Astrocyte of the spinal cord (primary cell): ENCODE measurements at regions not wholly inside any gene's neighbourhood (a gene's known extent, or its start where the extent isn't known, plus 50 kb on each side); places are given as distances from the start of the nearest gene placed in this dataset.

Experiments
- DNase-seq: peaks from one replicate; pipeline ENCODE4 v3.0.0; 2011; ENCODE audit warnings: low read depth, low spot score
- H3K4me3 ChIP-seq: 2 replicates; pipeline ENCODE4 v1.5.1; 2011; ENCODE audit warnings: low read depth, mild to moderate bottlenecking, low read length, moderate library complexity
- in situ Hi-C: cut with HindIII; loops from 2 replicates; pipeline ENCODE4 v1.10.0; 2017; ENCODE audit warnings: low sequenced_read_pairs
- TF ChIP-seq, protein P1 (sequence below): IDR thresholded peaks from 2 replicates; pipeline ENCODE4 v1.5.1; 2012; ENCODE audit warnings: low read depth, mild to moderate bottlenecking, low read length, inconsistent platforms

DNA sequence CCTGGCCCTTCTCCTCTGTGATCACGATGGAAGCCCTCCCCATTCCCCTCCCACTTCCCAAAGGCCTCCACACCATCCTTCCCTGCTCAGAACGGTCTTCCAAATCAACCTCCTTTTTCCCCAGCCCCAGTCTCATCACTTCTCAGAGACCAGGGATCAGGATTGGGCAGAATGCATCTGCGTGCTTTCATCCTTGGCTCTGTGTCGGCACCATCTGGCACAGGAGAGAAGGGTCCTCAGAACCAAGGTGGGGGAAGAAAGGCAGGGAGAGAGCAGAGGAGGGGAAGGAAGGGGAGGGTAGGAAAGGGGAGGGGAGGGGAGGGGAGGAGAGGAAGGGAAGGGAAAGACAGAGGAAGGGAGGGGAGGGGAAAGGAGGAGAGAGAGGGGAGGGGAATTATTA is 52.4 kb upstream of the FICD start:
- TF ChIP-seq, protein P1, sequence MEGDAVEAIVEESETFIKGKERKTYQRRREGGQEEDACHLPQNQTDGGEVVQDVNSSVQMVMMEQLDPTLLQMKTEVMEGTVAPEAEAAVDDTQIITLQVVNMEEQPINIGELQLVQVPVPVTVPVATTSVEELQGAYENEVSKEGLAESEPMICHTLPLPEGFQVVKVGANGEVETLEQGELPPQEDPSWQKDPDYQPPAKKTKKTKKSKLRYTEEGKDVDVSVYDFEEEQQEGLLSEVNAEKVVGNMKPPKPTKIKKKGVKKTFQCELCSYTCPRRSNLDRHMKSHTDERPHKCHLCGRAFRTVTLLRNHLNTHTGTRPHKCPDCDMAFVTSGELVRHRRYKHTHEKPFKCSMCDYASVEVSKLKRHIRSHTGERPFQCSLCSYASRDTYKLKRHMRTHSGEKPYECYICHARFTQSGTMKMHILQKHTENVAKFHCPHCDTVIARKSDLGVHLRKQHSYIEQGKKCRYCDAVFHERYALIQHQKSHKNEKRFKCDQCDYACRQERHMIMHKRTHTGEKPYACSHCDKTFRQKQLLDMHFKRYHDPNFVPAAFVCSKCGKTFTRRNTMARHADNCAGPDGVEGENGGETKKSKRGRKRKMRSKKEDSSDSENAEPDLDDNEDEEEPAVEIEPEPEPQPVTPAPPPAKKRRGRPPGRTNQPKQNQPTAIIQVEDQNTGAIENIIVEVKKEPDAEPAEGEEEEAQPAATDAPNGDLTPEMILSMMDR = no peak
- H3K4me3 ChIP-seq = no peak overlapping the region
- in situ Hi-C loops = no loop called here
- no peak for DNase-seq

- H3K4me3 ChIP-seq = no peak overlapping the region
- TF ChIP-seq, protein P1 = no peak
- in situ Hi-C loops = no loop called here
- no peak for DNase-seq
Observed at GRCh38 chr12:108461058-108461660, 53.9 kb upstream of the FICD start.

- in situ Hi-C loops = no loop called here
Observed at GRCh38 chr12:108459149-108459548, 55.9 kb upstream of the FICD start.

DNA sequence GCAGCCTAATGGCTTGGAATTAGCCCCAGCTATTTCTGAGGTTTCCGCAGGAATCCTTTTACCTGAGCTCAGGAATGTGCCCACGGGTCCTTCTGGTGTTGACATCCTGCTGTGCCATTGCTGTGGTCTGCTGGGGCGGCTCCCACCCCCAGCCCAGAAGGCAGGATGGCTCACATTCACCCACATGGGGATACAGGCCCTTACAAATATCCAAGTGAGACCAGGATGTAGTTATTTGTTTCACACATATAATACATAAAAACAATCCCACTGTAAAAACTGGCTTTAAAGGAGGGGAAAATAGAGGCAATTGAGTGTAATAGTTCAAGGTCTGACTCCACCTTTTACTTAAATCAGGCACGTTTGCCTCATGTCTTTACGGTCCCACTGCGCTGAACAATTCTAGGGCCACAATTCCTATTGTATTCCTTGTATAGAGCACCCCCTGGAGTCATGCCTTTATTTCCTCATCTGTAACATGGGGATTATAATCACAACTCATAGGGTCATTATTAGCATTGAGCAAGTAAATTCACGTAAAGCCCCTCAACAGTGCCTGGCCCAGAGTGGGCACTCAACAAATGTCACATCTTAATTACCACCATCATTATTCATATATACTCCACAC is 57.2 kb upstream of the FICD start:
- H3K4me3 ChIP-seq = no peak overlapping the region
- in situ Hi-C loops = no loop called here
- DNase-seq = no peak
- TF ChIP-seq, protein P1 = no peak

More at GRCh38 chr12:108459149-108459548, 55.9 kb upstream of the FICD start:
- TF ChIP-seq, protein P1 = no peak
- DNase-seq = no peak
- no peak overlapping the region for H3K4me3 ChIP-seq

DNA sequence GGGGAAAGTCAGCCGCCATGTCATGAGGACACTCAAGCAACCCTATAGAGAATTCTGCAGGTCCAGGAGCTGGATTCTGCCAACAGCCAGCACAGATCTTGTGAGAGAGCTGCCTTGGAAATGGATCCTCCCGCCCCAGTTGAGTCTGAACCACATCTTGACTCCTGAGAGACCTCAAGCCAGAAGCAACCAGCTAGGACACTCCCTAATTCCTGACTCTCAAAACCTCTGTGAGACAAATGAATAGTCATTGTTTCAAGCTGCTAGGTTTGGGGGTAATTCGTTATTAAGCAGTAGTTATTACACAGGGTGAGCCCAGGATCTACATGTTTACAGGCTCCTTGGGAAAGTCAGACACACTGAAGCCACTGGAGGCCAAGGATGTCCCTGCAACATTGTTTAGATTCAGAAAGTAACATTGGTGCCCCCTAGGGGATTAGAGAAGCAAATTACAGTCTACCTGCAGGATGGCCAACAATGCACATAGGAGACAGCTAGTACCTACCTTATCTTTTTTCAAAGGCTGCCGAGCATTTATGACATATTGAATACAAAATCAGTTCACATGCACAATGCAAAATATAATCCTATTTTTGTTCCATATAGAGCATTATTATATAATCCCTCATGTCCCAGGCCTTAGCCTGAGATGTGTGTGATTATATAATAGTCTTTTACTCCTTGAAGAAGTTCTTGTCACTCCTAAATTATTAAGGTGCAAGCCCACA is 57.9 kb upstream of the FICD start:
- TF ChIP-seq, protein P1 = peak; percentile 56
- in situ Hi-C loops = no loop called here
- no peak overlapping the region for H3K4me3 ChIP-seq
- DNase-seq = peak; percentile 44

GRCh38 chr12:108455706-108456105 is 59.4 kb upstream of the FICD start:
- H3K4me3 ChIP-seq = no peak overlapping the region
- in situ Hi-C loops = no loop called here
- TF ChIP-seq, protein P1 = no peak
- DNase-seq = no peak
